GM12872 (cell line): ENCODE measurements at regions not wholly inside any gene's neighbourhood (a gene's known extent, or its start where the extent isn't known, plus 50 kb on each side); places are given as distances from the start of the nearest gene placed in this dataset.

ENCODE experiments used
- CTCF ChIP-seq: IDR thresholded peaks from 3 replicates; pipeline ENCODE4 v1.5.1; 2011; ENCODE audit warnings: low read depth, mild to moderate bottlenecking, low read length, moderate library complexity; ENCODE audit not compliant: insufficient read depth

GRCh38 chr7:18201350-18201749 lies 173.7 kb upstream of the PRPS1L1 start:
- TF ChIP-seq CTCF, result no peak

DNA sequence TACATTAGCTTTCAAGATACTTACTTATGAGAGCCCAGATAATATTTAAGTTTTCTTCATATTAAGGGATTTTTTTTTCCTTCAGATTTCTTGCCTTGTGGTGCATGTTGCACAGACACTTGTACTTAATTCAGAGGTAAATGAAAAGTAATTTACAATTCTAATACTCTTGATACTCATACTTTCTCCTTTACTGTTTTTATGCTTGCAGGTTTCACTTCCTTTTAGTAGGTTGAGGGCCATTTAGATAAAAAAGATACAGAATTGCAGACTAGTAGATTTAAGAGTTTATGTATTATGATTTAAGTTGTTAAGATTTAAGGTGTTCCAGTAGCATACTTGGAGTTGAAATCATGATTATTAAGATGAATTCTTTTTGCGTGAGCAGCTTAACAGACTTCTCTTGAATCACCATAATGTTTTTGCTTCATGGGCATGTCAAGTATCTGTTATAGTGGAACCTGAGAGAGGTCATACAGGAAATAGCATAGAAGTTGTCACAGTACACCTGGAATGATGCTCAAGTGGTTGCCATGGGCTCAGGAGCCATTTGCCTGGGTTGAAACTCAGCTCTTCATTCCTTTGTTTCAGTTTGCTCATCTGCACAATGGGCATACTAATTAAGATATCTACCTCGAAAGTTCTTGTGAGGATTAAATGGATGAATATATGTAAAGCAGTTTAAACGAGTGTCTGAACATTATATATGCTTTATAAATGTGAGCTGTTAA lies 174.8 kb upstream of the PRPS1L1 start:
- TF ChIP-seq CTCF, result no peak

- TF ChIP-seq CTCF, result no peak
These were observed 178.7 kb upstream of the PRPS1L1 start for GRCh38 chr7:18206331-18206730.

- no peak for TF ChIP-seq CTCF
These were observed 181.3 kb upstream of the PRPS1L1 start for GRCh38 chr7:18208921-18209320.

- no peak for TF ChIP-seq CTCF
These were observed 182.7 kb upstream of the PRPS1L1 start for GRCh38 chr7:18210377-18210776.

DNA sequence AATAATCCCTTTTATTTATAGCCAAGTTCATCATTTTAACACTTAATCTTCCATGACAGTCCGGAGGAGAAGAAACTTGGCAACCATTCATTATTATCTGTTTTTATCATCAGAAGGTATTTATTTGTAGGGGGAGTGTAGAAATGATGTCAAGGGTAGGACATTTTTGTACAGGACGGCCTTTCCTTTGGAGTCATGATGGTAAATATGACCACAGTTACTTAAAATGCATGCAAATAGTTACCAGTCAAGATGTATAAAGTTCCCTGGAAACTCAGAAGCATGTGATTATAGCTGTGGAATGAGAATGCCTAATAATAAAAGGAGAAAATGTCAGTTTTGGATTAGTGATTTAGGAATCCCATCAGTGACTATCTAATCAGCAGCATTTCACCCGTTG lies 183.1 kb upstream of the PRPS1L1 start:
- TF ChIP-seq CTCF, result no peak

- no peak for TF ChIP-seq CTCF
These were observed 184.7 kb upstream of the PRPS1L1 start for GRCh38 chr7:18212308-18212707.
